ENCODE measurements at regions not wholly inside any gene's neighbourhood (a gene's known extent, or its start where the extent isn't known, plus 50 kb on each side); places are given as distances from the start of the nearest gene placed in this dataset.

GRCh38 chr10:124339119-124340032 lies 79.3 kb downstream of the OAT start:
- Mint-ChIP-seq H3K9me3 (ENCODE audit: unreplicated experiment) (peaks cover 3% of the 10 kb centered on the region), H3K27ac (ENCODE audit: unreplicated experiment) (no peak overlapping the region), H3K27me3 (ENCODE audit: unreplicated experiment) (peaks cover 5% of the 10 kb centered on the region), H3K4me1 (ENCODE audit: low read depth, unreplicated experiment) (no peaks in the 10 kb centered on the region), H3K4me3 (ENCODE audit: unreplicated experiment) (no peak overlapping the region), H3K36me3 (ENCODE audit: unreplicated experiment) (peaks cover 14% of the 10 kb centered on the region)
- no peak for DNase-seq
- TF ChIP-seq CTCF (IDR thresholded peaks at IDR 0.05; ENCODE audit: partially characterized antibody, unreplicated experiment) = no peak

DNA sequence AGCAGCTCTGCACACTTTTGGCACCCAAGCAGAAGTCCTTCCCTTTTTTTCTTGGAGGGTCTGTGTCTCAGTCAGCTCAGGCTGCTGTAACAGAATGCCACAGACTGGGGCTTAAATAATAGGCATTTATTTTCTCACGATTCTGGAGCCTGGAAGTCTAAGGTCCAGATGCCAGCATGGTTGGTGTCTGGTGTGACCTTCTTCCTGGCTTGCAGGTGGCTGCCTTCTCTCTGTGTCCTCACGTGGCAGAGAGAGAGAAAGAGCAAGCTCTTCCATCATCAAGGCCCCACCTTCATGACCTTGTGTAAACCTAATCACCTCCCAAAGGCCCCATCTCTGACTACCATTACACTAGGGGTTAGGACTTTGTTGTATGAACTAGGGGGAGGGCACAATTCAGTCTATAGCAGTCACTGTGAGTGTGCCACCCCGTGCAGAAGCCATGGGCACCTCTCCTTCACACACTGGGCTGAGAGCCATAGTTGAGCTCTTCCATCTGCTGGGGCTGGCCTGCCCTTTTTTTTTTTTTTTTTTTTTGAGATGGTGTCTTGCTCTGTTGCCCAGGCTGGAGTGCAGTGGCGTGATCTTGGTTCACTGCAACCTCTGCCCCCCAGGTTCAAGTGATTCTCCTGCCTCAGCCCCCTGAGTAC lies 80.3 kb downstream of the OAT start:
- Mint-ChIP-seq H3K27me3 (ENCODE audit: unreplicated experiment) (peaks cover 5% of the 10 kb centered on the region), H3K27ac (ENCODE audit: unreplicated experiment) (no peak overlapping the region)
- no peak for TF ChIP-seq CTCF (IDR thresholded peaks at IDR 0.05; ENCODE audit: partially characterized antibody, unreplicated experiment)

GRCh38 chr10:124336186-124336585 lies 82.5 kb downstream of the OAT start:
- no peak overlapping the region for H3K4me3 Mint-ChIP-seq (ENCODE audit: unreplicated experiment)
- DNase-seq = no peak

More for the DNA sequence above, 80.3 kb downstream of the OAT start:
- no peaks in the 10 kb centered on the region for H3K4me1 Mint-ChIP-seq (ENCODE audit: low read depth, unreplicated experiment)
- H3K4me3 Mint-ChIP-seq (ENCODE audit: unreplicated experiment) = no peak overlapping the region
- DNase-seq = no peak
- peaks cover 6% of the 10 kb centered on the region for H3K9me3 Mint-ChIP-seq (ENCODE audit: unreplicated experiment)
- H3K36me3 Mint-ChIP-seq (ENCODE audit: unreplicated experiment) = peaks cover 14% of the 10 kb centered on the region

GRCh38 chr10:124333931-124334330 lies 84.8 kb downstream of the OAT start:
- no peak for TF ChIP-seq CTCF (IDR thresholded peaks at IDR 0.05; ENCODE audit: partially characterized antibody, unreplicated experiment)
- Mint-ChIP-seq H3K27ac (ENCODE audit: unreplicated experiment) (no peak overlapping the region), H3K36me3 (ENCODE audit: unreplicated experiment) (peaks cover 20% of the 10 kb centered on the region), H3K27me3 (ENCODE audit: unreplicated experiment) (peaks cover 3% of the 10 kb centered on the region), H3K9me3 (ENCODE audit: unreplicated experiment) (peaks cover 8% of the 10 kb centered on the region), H3K4me1 (ENCODE audit: low read depth, unreplicated experiment) (no peaks in the 10 kb centered on the region), H3K4me3 (ENCODE audit: unreplicated experiment) (no peak overlapping the region)
- DNase-seq = no peak

More at GRCh38 chr10:124336186-124336585, 82.5 kb downstream of the OAT start:
- H3K9me3 Mint-ChIP-seq (ENCODE audit: unreplicated experiment) = peaks cover 8% of the 10 kb centered on the region
- no peak overlapping the region for H3K27ac Mint-ChIP-seq (ENCODE audit: unreplicated experiment)
- no peaks in the 10 kb centered on the region for H3K4me1 Mint-ChIP-seq (ENCODE audit: low read depth, unreplicated experiment)
- H3K27me3 Mint-ChIP-seq (ENCODE audit: unreplicated experiment) = no peaks in the 10 kb centered on the region
- peaks cover 20% of the 10 kb centered on the region for H3K36me3 Mint-ChIP-seq (ENCODE audit: unreplicated experiment)
- TF ChIP-seq CTCF (IDR thresholded peaks at IDR 0.05; ENCODE audit: partially characterized antibody, unreplicated experiment) = no peak

- Mint-ChIP-seq H3K36me3 (ENCODE audit: unreplicated experiment) (peaks cover 16% of the 10 kb centered on the region), H3K27ac (ENCODE audit: unreplicated experiment) (no peak overlapping the region), H3K4me1 (ENCODE audit: low read depth, unreplicated experiment) (no peaks in the 10 kb centered on the region), H3K27me3 (ENCODE audit: unreplicated experiment) (peaks cover 3% of the 10 kb centered on the region), H3K4me3 (ENCODE audit: unreplicated experiment) (no peak overlapping the region), H3K9me3 (ENCODE audit: unreplicated experiment) (peaks cover 11% of the 10 kb centered on the region)
- no peak for TF ChIP-seq CTCF (IDR thresholded peaks at IDR 0.05; ENCODE audit: partially characterized antibody, unreplicated experiment)
- no peak for DNase-seq
These were observed 86.3 kb downstream of the OAT start for GRCh38 chr10:124332426-124332825.
